Astrocyte of the hippocampus (primary cell): ENCODE measurements at regions not wholly inside any gene's neighbourhood (a gene's known extent, or its start where the extent isn't known, plus 50 kb on each side); places are given as distances from the start of the nearest gene placed in this dataset.

Source experiments
- DNase-seq: peaks from one replicate; pipeline ENCODE4 v3.0.0; 2011; ENCODE audit warnings: low read depth, low spot score

GRCh38 chr10:69739634-69740033 lies 62.1 kb upstream of the COL13A1 start:
- no peak for DNase-seq

GRCh38 chr10:69740126-69740525 lies 61.6 kb upstream of the COL13A1 start:
- no peak for DNase-seq

- DNase-seq, result no peak
These were observed 60.5 kb upstream of the COL13A1 start for GRCh38 chr10:69741252-69741651.

- DNase-seq, result no peak
These were observed 59.9 kb upstream of the COL13A1 start for GRCh38 chr10:69741671-69742355.

DNA sequence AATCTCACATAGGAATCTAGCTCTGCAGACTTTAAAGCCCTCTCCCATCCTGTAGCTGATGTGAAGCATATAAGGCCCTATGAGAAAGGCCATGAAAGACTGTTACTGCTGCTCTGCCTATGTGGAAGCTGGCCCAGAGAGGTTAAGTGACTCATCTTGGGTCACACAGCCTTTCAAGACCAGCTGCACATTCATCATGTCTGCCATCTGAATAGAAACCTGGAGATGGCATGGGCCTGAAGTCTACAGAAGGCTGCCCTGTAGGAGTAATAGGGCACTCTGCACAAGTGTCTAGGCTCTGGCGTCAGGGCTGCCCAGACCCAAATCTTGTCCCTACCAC lies 59.4 kb upstream of the COL13A1 start:
- DNase-seq, result no peak

GRCh38 chr10:69742928-69743602 lies 58.6 kb upstream of the COL13A1 start:
- peak; percentile 53 for DNase-seq

DNA sequence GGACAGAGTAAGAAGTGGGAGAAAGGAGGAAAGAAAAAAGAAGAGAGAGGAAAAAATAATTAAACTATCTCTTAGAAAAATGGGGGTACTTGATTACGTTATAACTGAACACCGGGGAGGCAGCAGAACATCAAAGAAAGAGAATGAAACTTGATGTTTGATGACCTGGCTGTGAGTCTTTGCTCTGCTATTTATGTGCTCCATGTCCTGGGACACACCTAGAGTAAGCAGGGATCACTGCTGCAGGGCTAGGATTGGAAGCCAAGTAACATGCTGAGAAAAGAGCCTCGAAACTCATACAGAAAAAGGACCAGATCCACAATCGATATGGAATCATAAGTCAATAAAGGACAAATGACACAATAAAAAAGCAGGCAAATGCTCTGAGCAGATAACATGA lies 56.7 kb upstream of the COL13A1 start:
- no peak for DNase-seq

- no peak for DNase-seq
These were observed 56.0 kb upstream of the COL13A1 start for GRCh38 chr10:69745698-69746097.

- DNase-seq, result no peak
These were observed 54.5 kb upstream of the COL13A1 start for GRCh38 chr10:69747179-69747578.

GRCh38 chr10:69748621-69749020 lies 53.1 kb upstream of the COL13A1 start:
- DNase-seq, result no peak

GRCh38 chr10:69749178-69750010 lies 52.3 kb upstream of the COL13A1 start:
- no peak for DNase-seq

DNA sequence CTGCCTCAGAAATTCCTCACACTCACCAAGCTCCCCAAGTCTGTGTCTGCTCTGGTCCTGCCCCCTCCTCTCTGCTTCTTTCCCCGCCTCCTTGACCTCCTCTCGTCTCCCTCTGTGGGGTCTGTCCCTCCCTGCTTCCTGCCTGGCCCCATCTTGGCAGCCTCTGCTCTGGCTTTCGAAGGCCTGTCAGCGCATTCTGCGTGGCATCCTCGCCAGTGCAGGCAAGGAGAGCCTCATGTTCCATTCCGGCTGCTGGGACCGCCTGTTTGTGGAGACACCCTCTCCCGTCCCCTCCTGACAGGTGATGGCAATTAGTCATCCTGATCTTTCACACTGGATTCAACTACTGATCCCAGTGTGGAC lies 51.7 kb upstream of the COL13A1 start:
- no peak for DNase-seq

GRCh38 chr10:69750725-69751124 lies 51.0 kb upstream of the COL13A1 start:
- DNase-seq, result no peak

GRCh38 chr10:69751214-69751613 lies 50.5 kb upstream of the COL13A1 start:
- no peak for DNase-seq
